ENCODE measurements at regions not wholly inside any gene's neighbourhood (a gene's known extent, or its start where the extent isn't known, plus 50 kb on each side); places are given as distances from the start of the nearest gene placed in this dataset.

DNA sequence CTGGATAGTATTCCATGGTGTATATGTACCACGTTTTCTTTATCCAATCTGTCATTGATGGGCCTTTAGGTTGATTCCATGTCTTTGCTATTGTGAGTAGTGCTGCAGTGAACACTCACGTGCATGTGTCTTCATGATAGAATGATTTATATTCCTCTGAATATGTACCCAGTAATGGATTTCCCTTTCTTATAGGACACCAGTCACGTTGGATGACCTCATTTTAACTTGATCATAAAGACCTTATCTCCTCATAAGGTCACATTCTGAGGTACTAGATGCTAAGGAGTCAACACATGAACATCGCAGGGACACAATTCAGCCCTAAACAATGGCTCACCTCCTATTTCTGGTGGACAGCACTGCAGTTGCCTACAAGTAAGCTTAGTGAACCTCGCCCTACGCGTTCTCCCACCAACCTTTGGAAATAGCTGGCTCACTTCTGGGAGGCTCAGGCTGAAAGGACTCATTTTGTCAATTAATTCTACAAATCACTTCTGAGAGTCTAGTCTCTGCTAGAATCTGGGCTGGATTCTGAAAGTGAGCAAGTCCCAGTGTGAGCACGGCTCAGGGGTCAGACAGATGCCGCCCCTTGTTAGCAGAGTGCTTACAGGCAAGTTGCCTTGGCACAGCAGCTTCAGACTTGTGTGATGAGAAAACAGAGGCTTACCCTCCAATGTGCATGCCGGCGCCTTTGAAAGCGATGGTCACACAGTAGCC lies 183.8 kb upstream of the GSC start:
- no peak for DNase-seq

DNA sequence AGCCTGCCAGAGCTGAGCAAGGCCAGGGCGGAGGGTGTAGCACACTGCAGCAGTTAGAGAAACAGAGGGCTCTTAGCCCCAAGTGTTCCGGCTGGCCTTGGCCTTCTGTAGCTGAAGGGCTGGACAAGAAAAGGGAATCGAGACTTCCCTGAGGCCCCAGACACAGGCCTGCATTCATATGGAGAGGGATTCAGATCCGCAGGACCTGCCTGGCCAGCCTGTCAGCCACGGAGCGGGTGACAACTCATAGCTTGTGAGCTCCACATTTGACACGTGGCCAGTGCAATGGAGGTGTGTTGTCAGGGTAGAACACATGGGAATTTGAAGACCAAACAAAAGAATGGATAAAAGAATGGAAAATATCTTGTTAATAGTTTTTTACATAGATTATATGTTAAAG lies 182.2 kb upstream of the GSC start:
- DNase-seq: no peak

DNA sequence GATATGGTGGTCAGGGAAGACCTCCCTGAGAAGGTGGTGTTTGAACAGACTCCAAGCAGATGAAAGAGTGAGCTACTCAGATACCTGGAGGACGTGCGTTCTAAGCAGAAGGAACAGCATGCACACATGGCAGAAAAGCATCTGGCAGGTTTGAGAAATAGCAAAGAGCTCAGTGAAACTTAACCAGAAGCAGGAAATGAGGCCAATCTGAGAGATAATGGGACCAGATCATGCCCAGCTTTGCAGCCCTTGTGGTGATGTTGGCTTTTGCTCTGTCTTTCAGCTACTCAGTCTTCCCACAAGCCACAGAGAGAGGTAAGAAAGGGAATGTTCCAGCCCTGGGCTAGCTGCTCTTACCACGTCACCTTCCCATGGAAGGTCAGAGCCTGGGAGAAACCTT lies 176.3 kb upstream of the GSC start:
- no peak for DNase-seq

DNA sequence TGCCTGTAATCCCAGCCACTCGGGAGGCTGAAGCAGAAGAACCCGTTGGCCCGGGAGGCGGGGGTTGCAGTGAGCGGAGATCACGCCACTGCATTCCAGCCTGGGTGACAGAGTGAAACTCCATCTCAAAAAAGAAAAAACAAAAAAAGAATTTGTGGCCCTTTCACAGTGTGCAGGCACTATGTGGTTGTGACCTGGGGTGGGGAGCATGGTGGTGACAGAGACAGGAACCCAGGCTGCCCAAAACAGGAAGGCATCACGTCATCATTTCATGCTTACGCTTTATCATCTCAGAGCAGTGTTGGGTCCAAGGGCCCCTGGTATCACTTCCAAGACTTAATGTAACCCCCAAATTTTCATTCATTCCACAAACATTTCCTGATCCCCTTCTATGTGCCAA lies 175.7 kb upstream of the GSC start:
- DNase-seq: no peak

DNA sequence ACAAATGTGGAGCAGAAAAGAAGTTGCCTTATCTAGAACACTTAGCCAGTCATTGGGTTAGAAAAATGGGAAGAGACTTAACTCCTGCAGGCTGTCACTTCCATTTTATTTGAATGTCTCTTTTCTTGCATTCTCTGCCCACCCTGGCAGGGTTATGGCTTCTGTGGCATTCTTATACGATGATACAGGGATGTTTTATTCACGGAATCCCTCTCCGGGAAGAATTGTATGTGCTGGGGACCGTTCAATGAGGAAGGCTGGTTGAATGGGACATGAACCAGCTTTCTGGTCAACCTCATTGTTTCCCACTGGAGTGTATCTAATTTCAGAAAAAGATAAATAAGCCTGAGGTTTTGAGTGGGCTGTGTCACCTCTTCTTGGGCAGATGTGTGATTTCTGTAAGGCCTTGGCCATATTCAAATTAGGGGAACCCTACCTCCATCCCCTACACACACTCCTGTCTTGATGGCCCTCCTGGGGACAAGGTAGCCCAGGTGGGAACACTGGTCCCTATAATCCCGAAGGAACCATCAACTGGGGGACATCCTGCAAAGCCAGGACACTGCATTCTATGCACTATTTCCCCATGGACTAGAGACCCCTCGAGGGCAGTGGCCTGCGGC lies 174.8 kb upstream of the GSC start:
- no peak for DNase-seq

DNA sequence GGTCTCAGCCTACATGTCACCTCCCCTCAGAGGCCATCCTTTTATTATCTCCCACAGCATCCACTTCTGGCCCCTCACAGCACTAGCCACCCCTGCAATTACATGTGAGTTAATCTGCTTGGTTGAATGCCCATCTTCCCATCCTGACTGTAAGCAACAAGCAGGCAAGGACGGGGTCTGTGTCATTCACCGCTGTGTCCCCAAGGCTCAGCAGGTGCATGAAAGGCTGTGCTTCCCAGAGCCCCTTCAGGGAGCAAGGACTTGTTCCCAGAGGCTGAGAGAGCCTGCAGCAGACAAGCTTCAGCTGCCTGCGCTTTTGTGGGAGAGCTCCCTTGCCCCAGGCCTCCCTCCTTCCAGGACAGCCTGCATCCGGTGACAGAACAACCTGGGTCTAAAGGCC lies 172.7 kb upstream of the GSC start:
- no peak for DNase-seq

DNA sequence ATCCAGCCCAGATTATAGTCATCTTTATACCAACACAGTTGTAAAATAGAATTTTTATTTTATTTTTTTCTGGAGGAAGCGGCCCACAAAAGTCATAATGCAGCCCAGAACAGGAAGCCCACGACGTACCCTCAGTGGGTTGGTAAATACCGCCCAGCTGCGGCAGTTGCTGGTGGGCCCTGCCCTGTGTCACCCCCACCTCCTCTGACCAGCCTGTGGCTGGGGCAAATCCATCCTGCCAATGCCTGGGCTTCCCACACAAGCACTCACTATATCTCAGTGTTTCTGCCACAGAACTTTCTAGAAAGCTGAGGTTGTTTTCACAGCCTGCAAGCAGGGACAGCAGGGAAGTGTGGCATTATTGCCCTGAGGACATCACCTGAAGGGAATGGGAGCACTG lies 171.4 kb upstream of the GSC start:
- DNase-seq: no peak

DNA sequence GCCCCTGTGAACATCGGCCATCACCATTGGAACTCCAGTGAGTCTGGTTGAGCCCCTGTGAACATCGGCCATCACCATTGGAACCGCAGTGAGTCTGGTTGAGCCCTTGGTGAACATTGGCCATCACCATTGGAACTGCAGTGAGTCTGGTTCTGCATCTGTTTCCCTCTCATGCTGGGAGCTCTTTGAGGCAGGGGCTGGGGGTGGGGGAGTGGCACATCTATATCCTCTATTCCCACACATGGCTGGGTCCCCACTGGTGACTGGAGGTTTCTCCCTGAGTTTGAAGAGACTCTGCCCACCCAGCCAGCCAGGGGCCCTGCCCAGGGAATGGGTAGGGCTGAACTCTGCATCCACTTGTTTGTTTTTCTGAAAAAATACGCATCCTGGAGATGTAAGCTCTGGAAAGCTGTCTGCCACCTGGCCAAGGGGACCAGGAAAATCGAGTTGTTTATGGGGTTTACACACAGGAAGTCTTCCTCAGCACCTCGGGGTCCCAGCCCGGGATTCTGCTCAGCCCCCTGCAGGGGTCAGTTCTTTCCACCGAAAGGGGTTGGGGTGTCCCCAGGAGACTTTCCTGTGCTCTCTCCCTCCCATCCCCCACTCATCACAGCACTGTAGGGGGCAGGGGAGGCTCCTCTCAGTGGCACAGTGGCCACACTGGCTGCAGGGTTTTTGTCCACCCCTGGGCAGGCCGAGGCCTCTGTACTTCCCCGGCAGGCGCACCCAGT lies 170.5 kb upstream of the GSC start:
- DNase-seq: no peak

DNA sequence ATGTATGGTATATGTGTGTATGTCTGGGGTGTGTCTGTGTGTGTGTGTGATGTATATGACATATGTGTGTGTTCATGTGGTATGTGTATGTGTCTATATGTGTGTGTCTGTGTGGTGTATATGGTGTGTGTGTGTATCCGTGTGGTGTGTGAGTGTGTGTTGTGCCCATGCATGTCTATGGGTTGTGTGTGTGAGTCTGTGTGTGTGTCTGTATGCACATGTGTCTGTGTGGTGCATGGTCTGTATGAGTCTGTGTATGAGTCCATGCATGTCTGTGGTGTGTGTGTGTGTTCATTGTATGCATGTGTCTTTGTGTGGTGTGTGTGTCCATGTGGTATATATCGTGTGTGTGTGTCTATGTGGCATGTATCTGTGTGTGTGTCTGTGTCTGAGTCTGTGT lies 168.1 kb upstream of the GSC start:
- no peak for DNase-seq

DNA sequence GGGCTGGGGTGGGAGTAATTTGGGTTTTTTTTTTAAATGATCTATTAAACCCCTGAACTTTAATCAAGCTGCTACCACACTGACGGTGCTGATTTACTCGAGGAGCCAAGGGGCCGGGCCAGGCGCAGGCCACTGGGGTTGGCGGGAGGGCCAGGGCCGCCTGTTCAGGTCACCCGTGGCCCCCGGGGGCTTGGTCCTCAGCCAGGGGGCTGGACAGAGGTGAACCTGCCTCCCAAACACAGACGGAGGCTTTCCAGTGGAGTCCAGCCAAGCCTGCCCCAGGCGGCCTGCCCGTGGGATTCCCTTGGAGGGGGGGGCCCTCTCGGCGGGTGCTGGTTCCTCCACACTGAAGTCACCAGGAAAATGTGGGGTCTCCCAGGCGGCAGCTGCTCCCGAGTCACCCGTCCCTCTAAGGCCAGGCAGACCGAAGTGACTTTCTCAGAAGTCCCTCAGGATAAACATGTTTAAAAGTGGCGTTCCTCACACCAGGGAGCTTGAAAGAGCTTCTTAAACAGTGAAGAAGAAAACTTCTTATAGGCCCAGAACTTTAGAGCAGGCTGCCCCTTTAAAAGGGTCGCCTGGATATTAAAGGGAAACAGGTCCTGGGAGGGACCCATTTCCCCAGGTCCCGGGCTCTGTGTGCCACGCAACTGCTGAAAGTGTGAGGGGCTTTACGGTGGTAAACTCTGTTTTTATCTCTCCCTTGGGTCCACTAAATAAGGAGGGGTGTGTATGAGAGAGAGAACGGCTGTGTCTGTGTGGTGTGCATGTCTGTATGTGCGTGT lies 167.2 kb upstream of the GSC start:
- DNase-seq: no peak

DNA sequence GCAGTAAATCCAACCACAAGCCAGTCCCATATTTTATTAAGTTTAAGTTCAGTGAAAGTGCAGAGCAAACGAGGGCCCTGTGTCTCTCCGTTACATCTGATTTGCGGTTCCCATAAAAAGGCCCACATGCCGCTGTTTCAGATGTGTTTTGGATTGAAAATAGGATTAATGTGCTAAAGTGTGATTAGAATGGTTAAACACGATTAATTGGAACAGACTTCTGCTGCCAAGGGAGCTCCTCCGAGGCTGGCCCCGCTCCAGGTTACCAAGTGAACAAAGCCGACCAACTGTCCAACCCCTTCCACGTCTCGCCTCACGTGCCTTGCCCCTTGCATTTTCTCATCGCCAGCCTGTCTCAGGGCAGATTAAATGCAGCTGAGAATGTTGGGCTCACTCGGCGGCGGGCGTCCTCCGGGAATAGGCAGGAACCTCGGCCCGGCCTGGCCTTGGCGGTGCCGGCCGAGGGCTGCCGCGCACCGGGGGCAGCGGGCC lies 166.5 kb upstream of the GSC start:
- no peak for DNase-seq

DNA sequence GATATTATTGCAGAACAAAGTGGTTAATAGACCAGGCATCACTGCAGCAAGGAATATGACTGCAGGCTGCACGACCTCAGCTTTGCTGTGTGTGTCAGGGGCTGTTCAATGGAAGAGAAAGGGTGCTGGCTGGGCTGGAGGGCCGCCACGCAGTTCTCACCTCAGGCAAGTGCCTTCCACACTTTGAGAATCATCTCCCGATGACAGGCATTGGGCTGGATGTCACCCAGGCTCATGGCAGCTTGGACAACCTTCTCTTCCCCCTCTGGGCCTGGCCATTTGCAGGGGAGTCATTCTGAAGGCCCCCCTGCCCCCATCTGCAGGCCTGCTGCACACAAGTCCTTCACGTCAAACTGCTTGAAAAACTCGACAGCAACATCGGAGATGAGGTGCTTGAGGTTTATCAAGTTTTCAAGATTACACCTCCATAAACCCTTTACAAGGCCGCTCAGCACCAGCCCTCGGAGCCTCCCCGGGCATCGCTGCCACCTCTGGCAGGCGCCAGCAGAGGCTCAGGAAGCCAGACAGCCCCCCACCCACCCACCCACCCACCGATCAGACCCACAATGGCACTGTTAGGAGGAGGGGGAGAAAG lies 165.9 kb upstream of the GSC start:
- DNase-seq: no peak

DNA sequence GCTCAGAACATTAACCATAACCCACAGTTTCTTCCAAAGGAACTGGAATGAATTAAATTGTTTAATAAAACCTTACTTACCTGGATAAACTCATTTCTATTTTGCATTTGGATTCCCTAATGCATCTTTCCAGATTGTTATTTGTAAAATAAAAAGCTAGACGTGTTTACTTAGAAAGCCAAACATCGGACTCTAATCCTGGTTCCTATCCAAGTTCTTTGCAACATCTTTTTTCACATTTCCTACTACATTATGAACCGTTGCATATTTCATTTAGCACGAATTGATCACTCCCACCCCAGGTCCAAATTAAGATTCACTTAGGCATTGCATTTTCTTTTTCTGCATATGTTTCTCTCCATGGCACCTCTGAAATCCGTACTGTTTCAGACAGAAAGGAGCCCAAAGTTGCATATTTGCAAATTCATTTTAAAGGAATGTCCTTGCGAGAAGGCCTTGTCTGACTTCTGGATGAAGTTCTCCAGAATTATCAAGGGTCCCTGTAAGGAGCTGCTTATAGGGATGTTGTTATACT lies 164.4 kb upstream of the GSC start:
- no peak for DNase-seq

DNA sequence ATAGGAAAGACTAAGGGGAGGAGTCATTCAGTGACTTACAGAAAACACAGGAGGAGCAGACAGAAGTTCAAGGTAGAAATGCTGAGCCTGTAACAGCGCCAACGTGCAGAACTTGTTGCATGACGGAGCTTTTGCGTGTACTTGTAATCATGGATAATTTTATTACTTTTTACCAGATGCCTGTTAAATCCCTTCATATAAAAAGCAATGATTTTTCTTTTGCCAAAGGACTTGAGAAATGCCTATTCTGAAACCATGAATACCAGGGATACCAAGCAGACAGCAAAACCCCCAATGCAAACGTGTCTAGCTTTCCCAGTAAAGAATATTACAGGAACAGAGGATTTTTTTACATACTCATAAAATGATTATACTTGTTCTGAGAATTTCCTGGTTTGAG lies 163.6 kb upstream of the GSC start:
- DNase-seq: no peak

DNA sequence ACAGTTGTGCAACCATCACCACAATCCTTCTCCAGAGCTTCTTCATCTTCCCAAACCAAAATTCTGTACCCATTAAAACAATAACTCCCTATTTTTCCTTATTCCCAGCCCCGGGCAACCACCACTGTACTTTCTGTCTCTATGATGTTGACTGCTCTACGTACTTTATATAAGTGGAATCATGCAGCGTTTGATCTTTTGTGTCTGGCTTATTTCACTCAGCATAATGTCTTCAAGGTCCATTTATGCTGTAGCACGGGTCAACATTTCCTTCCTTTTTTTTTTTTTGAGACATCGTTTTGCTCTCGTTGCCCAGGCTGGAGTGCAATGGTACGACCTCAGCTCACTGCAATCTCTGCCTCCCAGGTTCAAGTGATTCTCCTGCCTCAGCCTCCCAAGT lies 162.7 kb upstream of the GSC start:
- DNase-seq: no peak

DNA sequence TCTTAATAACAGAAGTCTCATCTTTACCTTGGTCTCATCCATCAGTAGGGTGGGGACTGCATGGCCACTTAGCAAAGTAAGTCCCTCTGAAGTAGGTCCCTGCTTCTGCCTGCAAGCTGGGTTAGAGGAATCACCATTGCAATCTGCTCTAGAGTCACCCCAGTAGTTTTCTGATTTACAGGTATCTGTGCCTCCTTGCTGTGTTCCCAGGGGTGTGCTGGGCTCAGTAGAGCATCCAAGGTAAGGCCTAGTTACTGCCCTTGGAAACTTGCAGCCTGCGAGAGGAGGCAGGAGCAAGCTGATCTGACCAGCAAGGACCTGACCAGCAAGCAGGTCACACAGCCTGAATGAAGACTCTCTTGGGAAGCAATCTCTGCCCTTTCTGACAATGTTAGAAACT lies 160.8 kb upstream of the GSC start:
- DNase-seq: no peak

DNA sequence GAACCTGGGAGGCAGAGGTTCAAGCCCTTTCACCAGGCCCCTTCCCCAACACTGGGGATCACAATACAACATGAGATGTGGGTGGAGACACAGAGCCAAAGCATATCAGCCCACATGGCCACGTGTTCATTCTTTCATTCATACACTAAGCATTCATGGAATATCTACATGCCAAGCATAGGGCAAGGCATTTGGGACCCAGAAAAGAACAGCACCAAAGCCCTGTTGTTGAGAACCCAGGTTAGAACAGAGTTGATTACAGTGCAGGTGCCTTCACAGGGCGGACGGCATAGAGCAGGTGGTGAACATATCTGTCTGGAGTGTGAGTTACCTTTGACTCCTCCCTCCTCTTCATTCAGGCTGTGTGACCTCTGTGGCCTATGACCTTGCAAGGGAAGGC lies 159.4 kb upstream of the GSC start:
- DNase-seq: no peak

DNA sequence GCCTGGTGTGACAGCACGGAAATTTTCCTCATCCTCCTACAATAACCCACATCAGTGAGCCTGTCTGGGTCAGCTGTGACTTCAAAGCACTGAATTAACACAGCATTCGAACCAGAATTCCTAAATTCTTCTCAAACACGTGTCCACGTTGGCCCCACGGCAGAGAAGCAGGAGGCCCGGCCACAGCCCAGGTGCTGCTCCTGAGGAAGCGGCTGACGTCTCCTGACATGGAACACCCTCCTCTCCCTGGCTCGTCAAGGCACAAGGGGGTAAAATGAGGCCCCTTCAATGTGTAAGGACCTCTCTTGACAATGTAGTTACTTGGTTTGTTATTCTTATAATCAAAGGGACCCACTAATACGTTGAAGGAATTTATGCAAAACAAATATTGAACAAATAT lies 156.3 kb upstream of the GSC start:
- DNase-seq: no peak

DNA sequence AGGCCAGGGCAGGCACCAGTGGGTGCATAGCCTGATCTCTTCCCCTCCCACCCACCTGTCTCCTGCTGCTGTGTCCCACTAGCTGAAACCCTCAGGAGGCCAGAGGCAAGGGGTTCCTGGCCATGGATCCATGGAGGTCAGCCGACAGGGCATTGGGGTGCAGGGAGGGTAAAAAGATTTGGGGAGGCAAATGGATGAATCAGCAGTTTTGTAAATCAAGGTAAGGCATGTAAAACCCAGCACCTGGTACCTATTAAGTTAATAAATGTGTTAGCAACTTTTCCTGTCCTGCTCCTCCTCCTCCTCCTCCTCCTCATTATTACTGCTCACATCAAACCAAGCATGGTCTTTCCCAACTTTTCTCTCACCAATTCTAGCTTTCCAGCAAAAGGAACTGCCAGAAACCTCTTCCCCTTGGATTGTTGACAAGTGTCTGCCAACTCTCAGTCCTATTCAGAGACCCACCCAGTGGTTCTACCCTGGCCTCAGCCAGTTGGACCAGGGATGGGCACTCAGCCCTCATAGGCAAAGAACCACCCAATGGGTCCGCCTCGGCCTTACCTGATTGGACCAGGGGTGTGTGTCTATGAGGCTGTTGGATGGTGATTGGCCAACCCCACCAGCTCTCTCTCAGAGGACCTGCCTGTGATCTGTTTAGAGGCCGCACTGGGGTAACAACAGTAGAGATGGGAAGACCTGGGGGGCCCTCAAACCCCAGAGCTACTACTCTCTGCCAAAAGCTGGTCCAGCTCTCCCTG lies 155.7 kb upstream of the GSC start:
- no peak for DNase-seq

DNA sequence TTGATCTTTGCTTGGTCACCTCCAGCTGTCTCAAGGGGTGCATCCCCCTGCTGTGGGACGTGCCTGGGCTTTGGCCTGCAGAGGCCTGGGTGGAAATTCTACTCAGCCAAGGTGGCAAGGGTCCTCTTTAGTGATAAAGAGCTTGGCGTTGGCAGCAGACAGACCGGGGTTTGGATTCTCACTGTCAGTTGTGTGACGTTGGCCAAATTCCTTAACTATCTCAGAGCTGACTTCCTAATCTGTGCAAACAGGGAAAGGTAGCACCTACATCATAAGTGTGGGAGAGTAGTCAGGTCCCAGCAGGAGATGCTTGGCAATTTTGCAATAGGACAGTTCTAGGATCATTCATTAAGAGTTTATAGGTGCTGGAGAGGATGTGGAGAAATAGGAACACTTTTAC lies 154.3 kb upstream of the GSC start:
- DNase-seq: no peak

DNA sequence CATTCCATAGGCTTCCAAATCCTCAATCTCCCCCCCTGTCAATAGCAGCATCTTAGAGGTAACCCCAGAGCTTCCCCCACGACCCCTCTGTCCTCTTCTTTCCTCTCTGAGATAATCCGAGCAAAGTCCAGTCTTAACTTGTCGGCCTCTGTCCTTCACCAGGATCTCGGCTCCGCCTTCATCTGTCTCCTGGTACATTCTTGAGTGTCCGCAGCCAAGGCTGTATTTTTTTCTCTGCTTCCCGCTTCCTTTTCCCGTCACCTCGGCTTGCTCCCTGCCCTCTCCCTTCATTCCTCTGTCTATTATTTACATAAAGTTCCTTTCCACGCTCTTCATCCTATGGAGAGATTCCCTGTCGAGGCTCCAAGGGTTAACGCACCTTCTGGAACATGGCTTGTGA lies 153.9 kb upstream of the GSC start:
- DNase-seq: no peak
